ENCODE measurements at regions not wholly inside any gene's neighbourhood (a gene's known extent, or its start where the extent isn't known, plus 50 kb on each side); places are given as distances from the start of the nearest gene placed in this dataset.

- ChIA-PET POLR2A (no interaction called here), RAD21 (ENCODE audit: unreplicated experiment) (no interaction called here), CTCF (interaction anchor here (0.5 kb wide), 1 partner anchor 69 kb away, joined by 3 read pairs; no protein-coding TSS in a partner anchor), SMC1A (ENCODE audit: uncharacterized antibody, unreplicated experiment) (interaction anchor here (2.1 kb wide), 1 partner anchor 19 kb away, joined by 5 read pairs; no protein-coding TSS in a partner anchor)
- 32% methylated on average over 6 of the region's 6 CpGs for WGBS (ENCODE audit: insufficient coverage, insufficient replicate concordance, low lambda C conversion rate, missing lambda C conversion rate)
- in situ Hi-C loops (cut with MboI), result no loop called here
- Histone ChIP-seq H2AFZ (ENCODE audit: control insufficient read depth, low read depth, low read length) (no peak overlapping the region), H3K9ac (ENCODE audit: control insufficient read depth, insufficient read depth, low read length) (no peak overlapping the region), H3K79me2 (ENCODE audit: control insufficient read depth, insufficient read depth, low read length) (no peaks in the 10 kb centered on the region), H3K9me3 (replicated peaks; ENCODE audit: control insufficient read depth, insufficient read depth, low read length) (no peaks in the 10 kb centered on the region), H4K20me1 (ENCODE audit: control insufficient read depth, insufficient read depth) (no peaks in the 10 kb centered on the region), H3K36me3 (ENCODE audit: control insufficient read depth in 2 of 2, insufficient read depth in 2 of 2, low read length in 1 of 2) (no peaks in the 10 kb centered on the region), H3K4me3 (no peak overlapping the region), H3K27me3 (replicated peaks in 1 of 2; ENCODE audit: control insufficient read depth in 2 of 2, insufficient read depth in 2 of 2, low read length in 1 of 2) (no peaks in the 10 kb centered on the region), H3K27ac (ENCODE audit: control insufficient read depth, insufficient read depth) (no peak overlapping the region), H3K4me2 (ENCODE audit: control insufficient read depth, insufficient read depth) (no peak overlapping the region), H3K4me1 (ENCODE audit: control insufficient read depth, insufficient read depth, low read length) (no peaks in the 10 kb centered on the region)
- FAIRE-seq (no peak), ATAC-seq (no peak), DNase-seq (ENCODE audit: low read depth, low spot score) (no peak)
- no TSS peak for BruUV-seq (replicated peaks)
- intact Hi-C loops (cut with micrococcal nuclease; ENCODE audit: unreplicated experiment), result no loop called here
- TF ChIP-seq ZBTB4 (CRISPR knock-in tag; IDR thresholded peaks at IDR 0.05) (no peak), RBBP5 (conservative IDR thresholded peaks at IDR 0.05) (no peak), NFYA (IDR thresholded peaks at IDR 0.05; ENCODE audit: borderline replicate concordance, low read depth, low read length) (no peak), EZH2 (IDR thresholded peaks at IDR 0.05; ENCODE audit: borderline replicate concordance, control insufficient read depth, low read depth, low read length) (no peak), EP300 (IDR thresholded peaks at IDR 0.05; ENCODE audit: borderline replicate concordance in 1 of 2, control insufficient read depth in 1 of 2, low read depth in 2 of 2, low read length in 2 of 2) (no peak), E4F1 (IDR thresholded peaks at IDR 0.05; ENCODE audit: borderline replicate concordance, partially characterized antibody) (no peak), MLLT1 (IDR thresholded peaks at IDR 0.05) (no peak), HDAC6 (IDR thresholded peaks at IDR 0.05; ENCODE audit: unreplicated experiment) (no peak), ESRRA (IDR thresholded peaks at IDR 0.05; ENCODE audit: low read length) (no peak), BCLAF1 (IDR thresholded peaks at IDR 0.05) (no peak), HDGF (IDR thresholded peaks at IDR 0.05) (no peak), CBX3 (IDR thresholded peaks at IDR 0.05; ENCODE audit: borderline replicate concordance, low read depth) (no peak), ZNF384 (IDR thresholded peaks at IDR 0.05; ENCODE audit: borderline replicate concordance, low read depth, low read length) (no peak)
Observed at GRCh38 chr7:32143301-32143700, 73.1 kb upstream of the PDE1C start.
